Activated naive CD4-positive, alpha-beta T cell treated with Interleukin-2 at 50 U/mL for 16 hours (primary cell): ENCODE measurements at regions not wholly inside any gene's neighbourhood (a gene's known extent, or its start where the extent isn't known, plus 50 kb on each side); places are given as distances from the start of the nearest gene placed in this dataset.

Source experiments
- DNase-seq: peaks from one replicate; pipeline ENCODE4 v3.0.0-alpha.2; 2020

- no peak for DNase-seq
Measured at GRCh38 chr5:167616043-167616890, 675.2 kb upstream of the WWC1 start.

DNA sequence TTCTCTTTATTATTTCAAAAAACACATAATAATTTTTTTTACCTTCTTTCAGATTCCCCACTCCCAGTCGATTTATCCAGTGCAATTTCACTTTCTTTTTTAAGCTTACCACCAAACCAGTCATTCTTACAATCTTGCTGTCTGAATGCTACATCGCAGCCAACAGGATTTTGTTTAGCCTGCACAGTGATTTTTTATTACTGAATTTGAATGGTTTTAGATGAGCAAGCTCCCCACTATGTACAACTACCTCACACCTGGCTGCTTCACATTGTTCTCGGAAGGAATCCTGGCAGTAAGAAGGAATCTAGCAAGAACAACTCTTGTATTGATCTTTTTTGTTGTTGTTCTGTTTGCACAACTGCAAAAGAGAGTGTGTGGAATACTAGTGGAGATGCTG, 668.1 kb upstream of the WWC1 start:
- no peak for DNase-seq

DNA sequence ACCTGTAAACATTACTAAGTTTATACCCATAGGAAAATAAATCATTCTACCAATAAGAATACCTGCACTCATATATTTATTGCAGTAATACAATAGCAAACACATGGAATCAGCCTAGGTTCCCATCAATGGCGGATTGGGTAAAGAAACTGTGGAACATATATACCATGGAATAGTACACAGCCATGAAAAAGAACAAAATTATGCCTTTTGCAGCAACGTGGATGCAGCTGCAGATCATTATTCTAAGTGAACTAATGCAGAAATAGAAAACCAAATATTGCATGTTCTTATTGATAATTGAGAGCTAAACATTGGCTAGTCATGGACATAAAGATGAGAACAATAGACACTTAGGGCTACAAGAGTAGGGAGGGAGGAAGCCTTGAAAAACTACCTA, 667.4 kb upstream of the WWC1 start:
- no peak for DNase-seq

- DNase-seq, result no peak
Measured at GRCh38 chr5:167626341-167627123, 664.9 kb upstream of the WWC1 start.

GRCh38 chr5:167629634-167630033, 661.8 kb upstream of the WWC1 start:
- DNase-seq, result no peak

DNA sequence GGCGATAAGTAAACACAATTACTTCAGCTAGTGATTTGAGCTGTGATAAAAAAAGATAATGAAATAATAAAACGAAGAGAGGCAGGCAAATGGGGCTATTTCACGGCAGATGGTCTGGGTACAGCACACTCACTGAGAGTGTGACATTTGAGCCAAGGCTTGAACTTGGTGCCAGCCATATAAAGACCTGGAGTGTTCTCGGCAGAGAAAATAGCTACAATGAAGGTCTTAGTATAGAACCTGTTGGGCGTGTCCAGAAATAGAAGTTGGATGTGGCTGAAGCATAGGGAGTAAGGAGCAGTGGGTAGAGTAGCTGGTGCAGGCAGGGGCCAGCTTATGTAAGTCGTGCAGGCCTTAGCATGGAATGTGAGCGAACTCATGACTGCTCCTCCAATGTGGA, 660.3 kb upstream of the WWC1 start:
- no peak for DNase-seq

- no peak for DNase-seq
Measured at GRCh38 chr5:167633114-167633513, 658.3 kb upstream of the WWC1 start.

DNA sequence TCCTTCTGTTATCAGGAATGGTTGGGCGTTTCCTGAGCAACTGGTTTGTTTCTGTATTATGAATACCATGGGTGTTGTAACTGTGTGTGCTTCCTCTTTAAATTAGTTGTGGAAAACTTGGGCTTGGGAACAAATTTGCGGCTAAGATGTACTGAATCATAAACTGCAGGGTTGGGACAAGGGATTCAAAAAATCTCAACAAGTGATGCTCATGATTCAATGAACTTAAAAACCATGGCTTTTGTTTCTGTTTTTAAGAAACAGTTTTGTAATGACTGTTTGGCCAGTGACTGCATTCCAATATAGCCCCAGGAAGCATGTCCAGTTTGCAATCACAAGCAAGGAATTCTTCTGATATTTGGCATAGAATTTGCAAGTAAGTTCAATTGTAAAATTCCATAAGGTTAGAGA, 657.5 kb upstream of the WWC1 start:
- DNase-seq, result no peak

- DNase-seq, result no peak
Measured at GRCh38 chr5:167634432-167634831, 657.0 kb upstream of the WWC1 start.

- no peak for DNase-seq
Measured at GRCh38 chr5:167638816-167639215, 652.6 kb upstream of the WWC1 start.

- no peak for DNase-seq
Measured at GRCh38 chr5:167639273-167639672, 652.2 kb upstream of the WWC1 start.

DNA sequence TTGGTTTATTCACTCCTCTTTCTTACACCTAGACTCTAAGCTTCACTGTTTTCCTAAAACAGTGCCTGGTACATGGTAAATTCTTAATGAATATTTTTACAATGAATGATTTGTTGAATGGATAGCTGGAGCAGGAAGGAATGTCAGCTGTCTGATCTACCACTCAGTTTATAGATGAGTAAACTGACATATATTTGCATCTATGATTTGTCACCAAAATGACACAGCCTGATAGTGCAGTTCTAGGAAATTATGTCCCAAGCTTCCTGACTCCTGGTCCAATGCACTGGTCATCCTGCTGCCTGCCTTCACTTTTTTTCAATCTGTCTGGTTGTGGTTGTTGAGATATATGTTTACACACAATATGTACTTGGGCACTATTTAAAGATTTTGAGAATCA, 651.7 kb upstream of the WWC1 start:
- no peak for DNase-seq

DNA sequence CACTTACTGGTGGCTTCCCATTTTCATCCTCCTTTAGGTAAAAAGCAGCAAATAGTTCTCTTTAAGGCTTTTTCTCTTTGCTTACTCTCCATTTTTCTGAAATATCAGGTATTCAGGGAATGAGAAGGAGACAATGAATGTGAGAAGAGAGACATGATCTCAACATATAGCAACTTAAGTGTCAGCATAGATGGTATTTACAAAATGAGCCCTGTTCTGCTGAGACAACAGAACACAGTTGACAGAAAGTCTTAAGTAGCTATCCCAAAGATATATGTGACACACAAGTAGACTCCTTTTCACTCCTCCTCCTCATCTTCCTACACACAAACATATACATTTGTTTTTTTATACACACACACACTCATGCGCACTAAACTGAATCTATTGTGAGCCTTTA, 649.3 kb upstream of the WWC1 start:
- no peak for DNase-seq

GRCh38 chr5:167642779-167643517, 648.5 kb upstream of the WWC1 start:
- no peak for DNase-seq

DNA sequence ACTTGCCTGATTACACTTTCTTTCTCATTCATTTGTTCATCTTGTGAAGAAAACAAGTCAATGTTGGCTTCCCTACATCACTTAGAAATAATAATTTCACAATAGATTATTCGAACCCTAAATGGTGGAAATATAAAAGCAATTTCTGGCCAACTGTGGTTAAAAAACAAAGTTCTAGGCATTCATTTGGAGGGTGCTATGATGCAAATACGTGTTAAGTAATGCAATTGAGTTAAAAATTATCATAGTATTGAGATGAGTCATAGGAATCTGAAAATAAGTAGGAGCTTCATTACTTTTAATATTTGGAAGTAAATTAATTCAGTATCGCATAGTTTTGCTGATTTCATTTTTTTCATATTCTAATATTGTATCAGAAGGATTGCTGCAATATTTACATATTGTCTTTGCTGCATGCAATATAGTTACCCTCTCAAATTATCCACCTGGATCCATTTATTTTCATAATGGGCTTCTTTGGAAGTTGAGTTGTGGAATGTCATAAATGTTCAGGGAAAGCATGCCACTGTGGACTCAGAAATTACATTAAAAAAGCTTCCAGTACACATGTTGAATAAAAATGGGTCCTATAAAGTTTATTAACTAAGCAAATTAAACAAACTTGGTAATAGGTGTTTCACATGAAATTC, 647.7 kb upstream of the WWC1 start:
- DNase-seq, result no peak

- no peak for DNase-seq
Measured at GRCh38 chr5:167644619-167645018, 646.8 kb upstream of the WWC1 start.

DNA sequence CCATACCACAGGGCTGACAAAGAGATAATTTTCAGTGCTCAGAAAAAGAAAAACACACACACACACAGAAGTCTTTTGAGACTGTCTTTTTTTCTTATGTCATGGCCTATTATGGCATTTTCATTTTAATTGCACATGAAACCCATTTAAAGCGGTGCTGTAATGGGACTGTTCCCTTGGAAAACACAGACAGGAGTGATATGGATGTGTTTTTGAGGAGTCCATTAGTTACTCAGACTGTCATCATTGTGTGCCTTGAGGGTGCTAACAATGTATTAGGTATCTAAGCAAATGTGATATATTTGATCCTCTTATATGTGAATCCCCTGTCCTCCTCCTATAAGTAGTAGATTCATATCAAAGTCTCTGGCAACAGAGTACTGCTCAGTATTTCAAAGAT, 642.0 kb upstream of the WWC1 start:
- no peak for DNase-seq

- no peak for DNase-seq
Measured at GRCh38 chr5:167652690-167653089, 638.8 kb upstream of the WWC1 start.

- DNase-seq, result no peak
Measured at GRCh38 chr5:167653645-167654106, 637.8 kb upstream of the WWC1 start.

DNA sequence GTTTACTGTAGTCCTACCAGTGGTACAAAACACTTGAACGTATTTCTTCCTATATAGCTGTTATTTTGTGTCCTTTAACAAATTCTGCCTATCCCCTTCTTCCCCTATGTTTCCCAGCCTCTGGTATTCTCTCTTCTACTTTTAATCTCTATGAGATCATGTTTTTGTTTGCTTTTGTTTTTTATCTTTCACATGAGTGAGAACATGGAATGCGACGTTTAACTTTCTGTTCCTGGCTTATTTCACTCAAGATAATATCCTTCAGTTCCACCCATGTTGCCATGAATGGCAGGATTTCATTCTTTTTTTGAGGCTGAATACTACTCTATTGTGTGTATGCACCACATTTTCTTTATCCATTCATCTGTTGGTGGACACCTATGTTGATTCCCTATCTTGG, 634.4 kb upstream of the WWC1 start:
- DNase-seq, result no peak

GRCh38 chr5:167658889-167659288, 632.6 kb upstream of the WWC1 start:
- no peak for DNase-seq

DNA sequence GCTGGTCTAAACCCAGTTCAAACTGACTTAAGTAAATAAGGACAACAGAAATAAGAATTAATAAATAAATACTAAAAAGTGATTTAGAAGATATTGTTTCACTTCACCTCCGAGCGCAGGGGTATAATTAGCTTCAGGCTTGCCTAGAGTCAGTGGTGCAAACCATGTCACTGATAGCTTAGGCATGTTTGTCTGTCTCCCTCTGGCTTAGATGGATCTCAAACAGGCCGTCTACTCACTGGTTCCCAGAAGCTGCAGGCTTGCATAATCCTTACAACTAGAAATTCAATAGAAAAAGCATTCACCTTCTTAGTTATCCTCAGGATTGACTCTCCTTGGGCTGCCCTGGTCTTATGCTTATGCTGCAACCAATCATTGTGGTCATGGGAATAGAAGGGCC, 629.8 kb upstream of the WWC1 start:
- no peak for DNase-seq

DNA sequence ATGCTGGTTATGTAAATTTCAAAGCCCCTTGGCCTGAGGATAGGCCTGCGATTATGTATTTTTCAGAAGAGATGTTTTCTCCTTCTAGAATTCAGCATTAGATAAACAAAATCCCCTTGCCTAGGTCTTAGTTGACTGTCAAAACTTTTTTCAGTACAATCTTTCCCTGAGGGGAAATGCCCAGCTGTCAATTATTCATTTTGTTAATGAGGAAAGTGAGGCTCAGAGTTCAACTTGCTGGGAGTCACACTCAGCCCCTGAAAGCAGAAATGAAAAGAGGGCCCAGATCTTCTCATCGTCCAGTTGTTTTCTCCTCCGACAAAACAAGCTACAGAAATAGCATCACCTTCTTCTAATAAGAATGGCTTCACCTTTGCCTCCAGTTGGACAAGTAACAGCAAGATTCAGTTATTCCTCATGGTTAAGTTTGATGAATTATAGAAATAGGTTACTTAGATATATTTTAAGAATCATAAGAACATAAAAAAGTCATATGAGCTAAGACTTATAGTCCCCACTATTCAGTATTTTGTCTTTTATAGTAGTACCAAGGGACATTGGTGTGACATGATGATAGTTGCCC, 627.1 kb upstream of the WWC1 start:
- DNase-seq, result no peak
